ENCODE measurements at regions not wholly inside any gene's neighbourhood (a gene's known extent, or its start where the extent isn't known, plus 50 kb on each side); places are given as distances from the start of the nearest gene placed in this dataset.

- no peak for DNase-seq
Observed at GRCh38 chr2:133814890-133815289, 246.6 kb upstream of the NCKAP5 start.

DNA sequence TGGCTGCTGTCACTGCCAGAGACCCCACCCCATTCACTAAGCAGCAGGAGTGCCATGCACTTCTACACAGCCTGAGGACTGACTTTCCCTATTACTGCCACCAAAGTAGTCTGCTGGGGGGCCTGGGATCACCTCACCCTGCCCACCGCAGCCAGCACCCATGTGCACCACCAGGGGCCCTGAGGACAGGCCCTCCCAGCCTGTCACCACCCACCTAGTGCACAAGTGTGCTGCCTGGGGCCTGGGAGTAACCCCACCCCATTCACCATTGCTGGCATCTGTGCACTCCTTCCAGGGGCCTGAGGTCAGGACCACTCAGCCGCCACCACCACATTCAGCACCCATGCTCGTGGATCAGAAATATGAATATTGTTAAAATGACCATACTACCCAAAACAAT is 247.8 kb upstream of the NCKAP5 start:
- no peak for DNase-seq

DNA sequence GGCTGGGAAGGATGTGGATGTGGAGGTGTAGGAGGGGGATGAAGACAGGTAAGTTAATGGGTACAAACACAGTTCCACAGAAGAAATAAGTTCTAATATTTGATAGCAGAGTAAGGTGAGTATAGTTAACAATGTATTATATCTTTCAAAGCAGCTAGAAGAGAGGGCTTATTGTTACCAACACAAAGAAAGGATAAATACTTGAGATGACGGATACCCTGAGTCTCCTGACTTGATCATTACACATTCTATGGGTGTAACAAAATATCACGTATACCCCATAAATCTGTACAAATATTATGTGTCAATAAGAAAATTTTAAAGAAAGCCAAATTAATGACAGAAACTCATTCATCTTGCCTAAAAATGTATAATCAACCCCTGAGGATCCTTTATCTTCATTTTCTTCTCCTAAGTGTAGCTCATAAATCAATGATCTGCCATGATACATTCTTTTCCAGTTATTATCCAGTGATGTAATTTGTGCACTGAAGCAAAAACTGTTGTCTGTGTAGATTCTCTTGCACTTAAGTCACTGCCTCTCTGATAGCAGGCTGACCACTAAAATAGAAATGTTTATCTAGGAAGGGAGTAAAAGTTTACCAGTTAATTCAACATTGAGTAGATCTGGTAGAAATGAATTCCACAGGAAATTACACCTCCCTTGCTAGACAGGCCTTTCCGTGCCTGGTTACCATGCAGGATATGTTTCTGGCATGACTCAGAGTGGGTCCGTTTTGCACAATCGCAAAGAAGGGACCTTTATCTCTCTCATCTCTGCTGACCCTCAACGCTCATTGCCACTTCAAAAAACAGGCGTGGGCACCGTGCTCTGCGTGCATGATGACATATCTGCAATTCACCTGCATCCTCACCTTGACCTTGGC is 249.7 kb upstream of the NCKAP5 start:
- no peak for DNase-seq

- DNase-seq, result no peak
Observed at GRCh38 chr2:133818661-133819060, 250.4 kb upstream of the NCKAP5 start.

DNA sequence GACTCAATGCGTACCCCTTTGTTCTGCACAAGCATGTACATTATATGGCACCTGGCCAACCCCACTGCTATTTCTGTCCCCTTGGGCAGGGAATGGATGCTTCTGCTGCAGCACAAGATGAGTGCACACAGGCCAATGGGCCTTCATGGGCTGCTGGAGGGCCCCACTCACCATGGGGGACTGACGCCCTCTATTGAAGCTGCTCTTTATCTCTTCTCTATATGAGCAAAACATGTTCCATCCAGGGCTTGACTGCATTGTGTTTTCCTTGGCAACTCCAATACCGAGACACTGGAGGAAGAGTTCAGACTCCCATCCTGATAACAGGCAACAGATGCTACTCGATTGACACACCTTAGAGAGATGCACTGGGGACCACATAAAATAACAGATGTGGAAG is 251.6 kb upstream of the NCKAP5 start:
- no peak for DNase-seq

GRCh38 chr2:133821107-133821760 is 253.0 kb upstream of the NCKAP5 start:
- DNase-seq, result no peak

- no peak for DNase-seq
Observed at GRCh38 chr2:133822517-133823225, 254.4 kb upstream of the NCKAP5 start.

DNA sequence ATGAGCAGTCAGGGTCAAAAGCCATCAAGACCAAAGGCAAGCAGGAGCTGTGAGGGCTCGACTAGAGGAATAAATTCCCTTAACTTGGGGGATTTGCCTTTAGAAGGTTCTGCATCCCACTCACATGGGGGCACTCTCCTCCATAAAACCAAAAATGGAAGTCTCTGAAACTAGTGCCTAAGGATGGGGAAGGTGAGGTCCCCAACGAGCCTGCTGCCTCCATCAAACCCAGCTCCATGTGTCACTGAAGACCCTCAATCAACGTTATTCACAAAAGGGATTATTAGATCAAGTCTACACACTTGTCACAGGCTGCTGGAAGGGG is 254.9 kb upstream of the NCKAP5 start:
- DNase-seq, result no peak

- no peak for DNase-seq
Observed at GRCh38 chr2:133824869-133825268, 256.6 kb upstream of the NCKAP5 start.

DNA sequence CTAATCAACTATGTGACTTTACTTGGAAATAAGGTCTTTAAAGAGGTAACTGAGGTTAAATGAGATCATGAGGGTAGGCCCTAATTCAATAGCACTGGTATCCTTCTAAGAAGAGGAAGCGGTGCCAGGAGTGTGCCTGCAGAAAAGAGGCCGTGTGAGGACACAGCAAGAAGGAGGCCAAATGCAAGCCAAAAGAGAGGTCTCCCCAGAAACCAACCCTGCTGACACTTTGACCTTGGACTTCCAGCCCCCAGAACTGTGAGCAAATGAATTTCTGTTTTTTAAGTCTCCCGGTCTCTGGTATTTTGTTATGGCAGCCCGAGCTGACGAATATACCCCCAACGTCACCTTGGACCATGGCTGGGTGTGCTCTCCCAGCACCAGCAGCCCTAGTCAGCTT is 257.5 kb upstream of the NCKAP5 start:
- no peak for DNase-seq

DNA sequence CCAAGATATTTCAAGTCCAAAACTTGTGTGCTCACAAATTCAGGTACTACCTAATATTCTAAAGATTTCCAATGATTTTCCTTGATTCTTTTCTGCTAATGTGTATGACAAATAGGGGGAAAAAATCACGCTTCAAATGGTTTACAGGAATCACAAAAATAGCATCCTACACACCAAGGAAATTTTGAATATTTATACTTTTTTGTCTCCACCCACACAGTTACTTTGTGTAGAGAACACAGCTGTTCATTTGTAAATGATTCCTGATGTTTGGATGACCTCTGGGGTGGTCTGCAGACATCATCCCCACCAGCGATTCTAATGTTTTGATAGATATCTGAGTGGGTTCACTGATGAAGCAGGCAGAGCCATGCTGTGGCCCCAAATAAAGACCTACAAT is 260.6 kb upstream of the NCKAP5 start:
- DNase-seq, result no peak

- no peak for DNase-seq
Observed at GRCh38 chr2:133829450-133830020, 261.3 kb upstream of the NCKAP5 start.

- no peak for DNase-seq
Observed at GRCh38 chr2:133833746-133834145, 265.5 kb upstream of the NCKAP5 start.

GRCh38 chr2:133835821-133836619 is 267.8 kb upstream of the NCKAP5 start:
- no peak for DNase-seq

DNA sequence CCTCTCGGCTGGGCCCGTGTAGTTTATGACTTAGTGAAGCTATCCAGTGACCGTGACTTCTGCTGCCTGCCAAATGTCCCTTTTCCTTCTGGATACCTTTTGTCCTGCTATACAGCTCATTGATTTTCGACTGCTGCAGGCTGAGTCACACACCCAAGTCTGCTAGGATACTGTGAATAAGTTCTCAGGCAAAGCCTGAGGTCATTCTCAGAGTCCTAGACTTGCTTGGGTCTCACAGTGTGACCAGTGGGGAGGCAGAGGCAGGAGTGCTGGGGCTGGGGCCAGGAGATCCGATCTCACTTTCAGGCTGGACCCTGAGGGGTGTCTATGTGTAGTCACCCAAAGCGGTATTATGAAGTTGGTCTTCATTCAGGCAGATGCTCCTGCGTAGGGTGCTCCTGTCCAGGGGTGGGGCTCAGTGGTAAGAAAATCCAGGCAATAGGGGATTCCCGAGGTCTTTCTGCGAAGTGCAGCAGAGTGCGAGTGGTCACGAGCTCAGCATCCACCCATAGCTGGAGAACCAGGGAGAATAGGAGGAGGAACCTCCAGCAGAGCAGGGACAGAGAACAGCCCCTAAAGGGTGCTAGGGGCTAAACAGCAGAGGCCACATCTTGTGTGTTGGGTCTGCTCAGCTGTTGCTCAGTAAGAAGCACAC is 268.6 kb upstream of the NCKAP5 start:
- DNase-seq, result no peak

DNA sequence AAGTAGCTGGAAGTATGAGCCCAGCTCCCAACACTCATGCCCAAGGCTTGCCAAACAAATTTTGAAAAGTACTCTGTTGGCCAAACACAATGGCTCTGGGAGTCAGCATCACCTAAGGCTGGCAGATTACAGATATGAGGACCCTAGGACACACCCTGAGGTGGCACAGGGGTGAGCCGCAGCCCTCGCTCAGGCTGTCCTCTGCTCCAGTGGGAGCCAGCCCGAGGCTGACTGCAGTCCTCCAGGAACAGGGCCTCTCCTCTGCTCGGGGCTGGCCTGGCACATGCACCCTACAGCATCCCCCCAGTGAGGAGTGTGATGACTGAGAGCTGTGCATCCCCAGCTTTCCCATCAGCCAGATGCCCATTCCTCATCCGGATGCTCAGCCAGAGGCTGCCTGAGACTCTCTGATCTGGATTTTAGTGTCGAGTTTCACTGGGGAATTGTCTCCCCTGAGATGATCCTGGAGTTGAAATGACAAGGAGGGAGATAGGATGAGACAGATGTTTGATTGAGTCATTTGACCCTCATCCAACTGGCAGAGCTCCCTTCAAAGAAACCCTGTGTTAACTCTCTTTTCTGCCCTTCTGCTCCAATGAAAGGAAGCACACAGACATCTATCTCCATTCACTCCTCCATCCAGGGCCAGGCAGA is 269.3 kb upstream of the NCKAP5 start:
- DNase-seq, result no peak

DNA sequence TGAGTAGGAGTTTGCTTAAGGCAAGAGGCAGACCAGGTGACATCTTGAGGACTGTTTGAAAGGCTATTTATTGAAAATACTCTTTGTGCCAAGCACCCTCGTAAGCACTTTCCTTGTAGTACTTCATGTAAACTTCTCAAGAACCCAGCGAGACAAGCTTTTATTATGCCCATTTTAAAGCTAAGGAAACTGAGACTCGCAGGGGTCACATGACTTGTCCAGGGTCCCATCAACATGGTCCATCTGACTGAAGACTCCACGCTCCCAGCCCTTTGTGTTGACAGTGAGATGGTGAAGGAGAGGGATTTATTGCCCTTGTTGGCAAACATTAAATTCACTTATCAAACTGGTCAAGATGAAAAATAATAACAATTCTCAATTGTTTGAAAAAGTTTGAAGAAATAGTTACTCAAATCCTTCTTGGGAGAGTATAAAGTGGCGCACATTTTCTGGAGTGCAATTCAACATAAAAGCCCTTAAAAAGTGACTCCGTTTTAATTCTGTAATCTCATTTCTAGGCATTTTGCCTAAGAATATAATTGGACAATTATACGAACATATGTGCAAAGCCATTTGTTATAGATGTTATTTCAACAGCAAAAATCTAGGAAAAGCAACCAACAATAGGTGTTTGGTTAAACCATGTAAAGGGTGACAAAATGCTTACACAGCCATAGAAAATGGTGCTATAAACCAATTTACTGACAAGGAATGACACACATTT is 270.5 kb upstream of the NCKAP5 start:
- DNase-seq, result no peak

GRCh38 chr2:133839677-133840076 is 271.4 kb upstream of the NCKAP5 start:
- no peak for DNase-seq

DNA sequence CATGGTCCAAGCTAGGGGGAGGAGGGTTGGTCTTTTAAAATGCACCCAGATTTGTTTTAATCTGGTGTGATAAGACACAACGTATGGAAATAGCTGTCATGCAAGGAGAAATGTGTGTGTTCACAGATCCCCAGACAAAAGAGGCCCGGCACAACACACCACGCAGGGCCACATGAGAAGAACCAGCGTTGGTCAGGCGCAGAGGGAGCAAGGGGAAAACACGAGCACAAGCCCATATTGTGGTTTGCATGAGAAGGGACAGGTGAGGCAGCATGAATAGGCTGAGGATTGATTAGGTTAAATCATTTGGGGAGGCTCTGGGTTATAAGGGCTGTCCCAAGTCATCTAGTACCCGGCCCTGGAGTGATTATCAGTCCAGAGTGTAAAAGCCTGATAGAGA is 272.5 kb upstream of the NCKAP5 start:
- DNase-seq, result no peak

- no peak for DNase-seq
Observed at GRCh38 chr2:133841900-133842299, 273.6 kb upstream of the NCKAP5 start.

GRCh38 chr2:133842446-133842845 is 274.2 kb upstream of the NCKAP5 start:
- no peak for DNase-seq
